HepG2 (cell line): ENCODE measurements at regions not wholly inside any gene's neighbourhood (a gene's known extent, or its start where the extent isn't known, plus 50 kb on each side); places are given as distances from the start of the nearest gene placed in this dataset.

Experiments used
- ATAC-seq: fragments of 200-7000 bp; cut with Tn5 transposase; 3 replicates; pipeline ENCODE4 v1.9.1; 2020; ENCODE audit warnings: mild to moderate bottlenecking, moderate library complexity
- BruUV-seq: library from RNA; stranded (reverse); fragments of 400-500 nt; replicated peaks from 2 replicates; lab custom pipeline; 2021; lab: Mats Ljungman, UMichigan
- CTCF ChIA-PET: fragments of 300-600 bp; formaldehyde crosslinking; extraction: SDS; loops from one replicate; lab custom pipeline; 2021; ENCODE audit warnings: low total read pairs, inconsistent platforms, low intra/inter-chr PET ratio; lab: Yijun Ruan, JAX
- POLR2A ChIA-PET: fragments of 350-600 bp; sonication (Branson Sonifier 250); formaldehyde crosslinking; loops from one replicate; lab custom pipeline; 2020; ENCODE audit warnings: antibody characterized with exemption, inconsistent platforms; lab: Yijun Ruan, JAX
- DNase-seq: peaks from one replicate; pipeline ENCODE4 v3.0.0-alpha.2; 2015; ENCODE audit warnings: low spot score
- FAIRE-seq: peaks from 3 replicates; lab custom pipeline; 2011; peaks lifted over from hg19 to GRCh38; lab: Jason Lieb, UNC
- H2AFZ ChIP-seq: one replicate; pipeline ENCODE4 v1.6.1; 2011; ENCODE audit warnings: low read length, inconsistent platforms
- H3K27ac ChIP-seq: fragments of 300-600 bp; 3 replicates; pipeline ENCODE4 v1.8.0; 2011; ENCODE audit warnings: mixed run types, mild to moderate bottlenecking, mixed read lengths, low read length, inconsistent platforms; ENCODE audit not compliant: insufficient read depth; ENCODE audit errors: extremely low read length
- H3K27me3 ChIP-seq, 2 experiments: fragments of 200-600 bp in 1 of 2; 2 replicates in 1 of 2; 3 replicates in 1 of 2; pipeline versions ENCODE4 v1.6.0 to v1.8.0; 2011; ENCODE audit warnings: low read length in 2 of 2, mild to moderate bottlenecking in 2 of 2, moderate library complexity in 2 of 2, inconsistent platforms in 1 of 2; ENCODE audit not compliant: insufficient read depth in 2 of 2, control insufficient read depth in 1 of 2
- H3K36me3 ChIP-seq, 2 experiments: fragments of 200-600 bp in 1 of 2; replicated peaks in 1 of 2; 2 replicates in 1 of 2; 3 replicates in 1 of 2; pipeline versions ENCODE4 v1.5.1 to v1.8.0; 2011; ENCODE audit warnings: low read length in 2 of 2, inconsistent platforms in 1 of 2; ENCODE audit not compliant: insufficient read depth in 2 of 2, control insufficient read depth in 1 of 2
- H3K4me1 ChIP-seq: 2 replicates; pipeline ENCODE4 v1.5.1; 2012; ENCODE audit warnings: low read length, inconsistent platforms; ENCODE audit not compliant: insufficient read depth
- H3K4me2 ChIP-seq: 2 replicates; pipeline ENCODE4 v1.6.0; 2011; ENCODE audit warnings: low read depth, low read length, inconsistent platforms
- H3K4me3 ChIP-seq, 3 experiments: fragments of 200-600 bp in 1 of 3; sonication (generic), shearing (Covaris generic) in 1 of 3; replicated peaks in 1 of 3; 2 replicates each; pipeline ENCODE4 v1.5.1; 2011 to 2016; ENCODE audit warnings: low read length in 3 of 3, inconsistent platforms in 2 of 3, low read depth in 2 of 3, mild to moderate bottlenecking in 2 of 3, control low read depth in 1 of 3, mixed read lengths in 1 of 3; ENCODE audit not compliant: insufficient read depth in 1 of 3
- H3K79me2 ChIP-seq: one replicate; pipeline ENCODE4 v1.6.1; 2011; ENCODE audit warnings: low read length, inconsistent platforms; ENCODE audit not compliant: insufficient read depth
- H3K9ac ChIP-seq: 2 replicates; pipeline ENCODE4 v1.6.0; 2011; ENCODE audit warnings: mild to moderate bottlenecking, low read depth, low read length, inconsistent platforms; ENCODE audit not compliant: insufficient read depth
- H3K9me3 ChIP-seq: 2 replicates; pipeline ENCODE4 v1.5.1; 2012; ENCODE audit warnings: mild to moderate bottlenecking, low read length
- H4K20me1 ChIP-seq: 2 replicates; pipeline ENCODE4 v1.6.0; 2011; ENCODE audit warnings: inconsistent platforms, mild to moderate bottlenecking, low read length, moderate library complexity; ENCODE audit not compliant: insufficient read depth
- CENPBD1 ChIP-seq: sonication (generic); formaldehyde crosslinking; IDR thresholded peaks from 2 replicates; pipeline ENCODE4 v1.8.0; 2022; ENCODE audit warnings: missing genetic modification reagents, low read depth, mild to moderate bottlenecking, borderline replicate concordance
- FOXO4 ChIP-seq: sonication (generic); formaldehyde crosslinking; conservative IDR thresholded peaks from 2 replicates; pipeline ENCODE4 v1.8.1; 2023; ENCODE audit warnings: missing genetic modification reagents
- HOXD1 ChIP-seq: sonication (generic); formaldehyde crosslinking; IDR thresholded peaks from 2 replicates; pipeline ENCODE4 v1.5.0; 2020; ENCODE audit warnings: missing genetic modification reagents
- NR3C1 ChIP-seq: sonication (generic); formaldehyde crosslinking; IDR thresholded peaks from 2 replicates; pipeline ENCODE4 v1.4.0; 2020; ENCODE audit warnings: missing genetic modification reagents
- ZEB1 ChIP-seq: IDR thresholded peaks from 2 replicates; pipeline ENCODE4 v1.6.1; 2012; ENCODE audit warnings: mild to moderate bottlenecking, low read depth, inconsistent platforms; ENCODE audit not compliant: insufficient replicate concordance
- ZNF329 ChIP-seq: sonication (generic); formaldehyde crosslinking; IDR thresholded peaks from 2 replicates; pipeline ENCODE4 v1.9.0; 2021; ENCODE audit warnings: low read depth, mild to moderate bottlenecking, missing genetic modification reagents
- ZNF674 ChIP-seq: sonication (generic); formaldehyde crosslinking; IDR thresholded peaks from 2 replicates; pipeline ENCODE4 v1.5.0; 2020; ENCODE audit warnings: low read depth, mild to moderate bottlenecking, missing genetic modification reagents
- WGBS: methylation state at CpG from one replicate; pipeline ENCODE4 v1.1.6; 2017; ENCODE audit warnings: low lambda C conversion rate; 5-methylcytosine and 5-hydroxymethylcytosine counted together
- in situ Hi-C: cut with HindIII; loops from 2 replicates; pipeline ENCODE4 v1.10.0; 2017; ENCODE audit warnings: low pct_unique_long_range_greater_than_20kb; ENCODE audit not compliant: extremely low pct_ligation_motif_present
- intact Hi-C: fragments of 100-400 bp; cut with micrococcal nuclease; formaldehyde crosslinking; loops from one replicate; pipeline ENCODE4 v1.10.0; 2022; ENCODE audit not compliant: unreplicated experiment

GRCh38 chr7:54963155-54963554, 55.7 kb upstream of the EGFR start:
- intact Hi-C loops: no loop called here
- peaks cover 8% of the 10 kb centered on the region; the same call in 1 of the 2 replicates for H3K4me1 ChIP-seq
- no peak overlapping the region for H3K27ac ChIP-seq
- ChIA-PET CTCF (no interaction called here), POLR2A (no interaction called here)
- DNase-seq: no peak
- in situ Hi-C loops: no loop called here
- no peak for TF ChIP-seq ZEB1
- TF ChIP-seq HOXD1 (CRISPR knock-in tag): no peak
- no peak for TF ChIP-seq ZNF674 (CRISPR knock-in tag)
- no peak for TF ChIP-seq ZNF329 (CRISPR knock-in tag)
- no peak for FAIRE-seq
- H3K27me3 ChIP-seq: peaks cover 0 to 13% of the 10 kb centered on the region in 2 experiments; a peak in 2 of 5 replicates
- H3K9ac ChIP-seq: no peak overlapping the region
- no TSS peak for BruUV-seq
- H2AFZ ChIP-seq: no peak overlapping the region
- H3K79me2 ChIP-seq: no peaks in the 10 kb centered on the region
- H4K20me1 ChIP-seq: no peaks in the 10 kb centered on the region
- WGBS: 42% methylated on average over 1 of the region's 1 CpG
- no peak overlapping the region for H3K4me3 ChIP-seq
- H3K4me2 ChIP-seq: no peak overlapping the region
- no peak for ATAC-seq
- H3K9me3 ChIP-seq: no peaks in the 10 kb centered on the region
- H3K36me3 ChIP-seq: no peaks in the 10 kb centered on the region

- Histone ChIP-seq H3K36me3 (no peaks in the 10 kb centered on the region), H3K4me1 (peaks cover 8% of the 10 kb centered on the region; the same call in 1 of the 2 replicates), H3K27ac (no peak overlapping the region), H4K20me1 (no peaks in the 10 kb centered on the region), H2AFZ (no peak overlapping the region), H3K9me3 (no peaks in the 10 kb centered on the region), H3K9ac (no peak overlapping the region), H3K4me2 (no peak overlapping the region), H3K4me3 (no peak overlapping the region), H3K27me3 (peaks cover 0 to 13% of the 10 kb centered on the region in 2 experiments; a peak in 2 of 5 replicates), H3K79me2 (no peaks in the 10 kb centered on the region)
- FAIRE-seq (no peak), ATAC-seq (no peak), DNase-seq (no peak)
- in situ Hi-C loops (no loop called here), intact Hi-C loops (no loop called here)
- no TSS peak for BruUV-seq
- CTCF ChIA-PET: no interaction called here
- TF ChIP-seq CENPBD1 (CRISPR knock-in tag): no peak
- no peak for TF ChIP-seq FOXO4 (CRISPR knock-in tag)
- TF ChIP-seq NR3C1: no peak
- POLR2A ChIA-PET: no interaction called here
- WGBS: 0% methylated on average over 1 of the region's 1 CpG
Observed at GRCh38 chr7:54964136-54964535, 54.7 kb upstream of the EGFR start.
